ENCODE measurements at regions not wholly inside any gene's neighbourhood (a gene's known extent, or its start where the extent isn't known, plus 50 kb on each side); places are given as distances from the start of the nearest gene placed in this dataset.

DNA sequence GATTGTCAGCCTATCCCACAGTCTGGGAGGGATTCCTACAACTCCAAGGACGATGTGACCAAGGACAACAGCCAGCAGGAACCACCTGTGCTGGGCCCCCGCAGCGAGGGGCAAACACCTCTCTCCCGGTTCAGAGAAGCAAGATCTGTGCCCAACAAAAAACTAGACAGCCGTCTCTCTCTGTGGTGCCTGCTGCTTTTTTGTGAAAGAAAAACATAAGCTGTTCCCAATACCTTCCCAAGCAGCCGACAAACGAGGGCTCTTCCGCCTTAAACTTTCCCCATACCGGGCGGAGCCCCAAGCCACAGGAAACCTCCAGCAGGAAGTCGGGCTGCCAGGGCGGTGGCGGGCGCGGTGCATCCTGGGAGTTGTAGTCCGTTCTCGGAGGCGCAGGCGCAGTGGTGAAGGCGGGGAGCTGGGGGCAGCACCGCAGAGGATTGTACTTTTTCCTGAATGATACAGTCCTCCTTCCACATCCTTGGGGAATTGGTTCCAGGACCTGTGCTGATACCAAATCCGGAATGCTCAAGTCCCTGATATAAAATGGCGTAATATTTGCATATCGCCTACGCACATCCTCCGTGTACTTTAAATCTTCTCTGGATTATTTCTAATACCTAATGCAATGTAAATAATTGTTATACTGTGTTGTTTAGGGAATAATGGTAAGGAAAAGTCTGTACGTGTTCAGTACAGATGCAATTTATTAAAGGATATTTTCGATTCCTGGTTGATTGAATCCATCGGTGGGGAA is 63.1 kb upstream of the IRF2 start (continued):
- TF ChIP-seq, protein P1, sequence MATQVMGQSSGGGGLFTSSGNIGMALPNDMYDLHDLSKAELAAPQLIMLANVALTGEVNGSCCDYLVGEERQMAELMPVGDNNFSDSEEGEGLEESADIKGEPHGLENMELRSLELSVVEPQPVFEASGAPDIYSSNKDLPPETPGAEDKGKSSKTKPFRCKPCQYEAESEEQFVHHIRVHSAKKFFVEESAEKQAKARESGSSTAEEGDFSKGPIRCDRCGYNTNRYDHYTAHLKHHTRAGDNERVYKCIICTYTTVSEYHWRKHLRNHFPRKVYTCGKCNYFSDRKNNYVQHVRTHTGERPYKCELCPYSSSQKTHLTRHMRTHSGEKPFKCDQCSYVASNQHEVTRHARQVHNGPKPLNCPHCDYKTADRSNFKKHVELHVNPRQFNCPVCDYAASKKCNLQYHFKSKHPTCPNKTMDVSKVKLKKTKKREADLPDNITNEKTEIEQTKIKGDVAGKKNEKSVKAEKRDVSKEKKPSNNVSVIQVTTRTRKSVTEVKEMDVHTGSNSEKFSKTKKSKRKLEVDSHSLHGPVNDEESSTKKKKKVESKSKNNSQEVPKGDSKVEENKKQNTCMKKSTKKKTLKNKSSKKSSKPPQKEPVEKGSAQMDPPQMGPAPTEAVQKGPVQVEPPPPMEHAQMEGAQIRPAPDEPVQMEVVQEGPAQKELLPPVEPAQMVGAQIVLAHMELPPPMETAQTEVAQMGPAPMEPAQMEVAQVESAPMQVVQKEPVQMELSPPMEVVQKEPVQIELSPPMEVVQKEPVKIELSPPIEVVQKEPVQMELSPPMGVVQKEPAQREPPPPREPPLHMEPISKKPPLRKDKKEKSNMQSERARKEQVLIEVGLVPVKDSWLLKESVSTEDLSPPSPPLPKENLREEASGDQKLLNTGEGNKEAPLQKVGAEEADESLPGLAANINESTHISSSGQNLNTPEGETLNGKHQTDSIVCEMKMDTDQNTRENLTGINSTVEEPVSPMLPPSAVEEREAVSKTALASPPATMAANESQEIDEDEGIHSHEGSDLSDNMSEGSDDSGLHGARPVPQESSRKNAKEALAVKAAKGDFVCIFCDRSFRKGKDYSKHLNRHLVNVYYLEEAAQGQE (IDR thresholded peaks at IDR 0.05; ENCODE audit: low read depth, low read length), result no peak
- TF ChIP-seq YY1 (IDR thresholded peaks at IDR 0.05; ENCODE audit: low read depth, low read length) (peak; percentile 92), ZBED1 (IDR thresholded peaks at IDR 0.05; ENCODE audit: borderline replicate concordance) (no peak; the same call in 1 of the 2 replicates), NFIC (IDR thresholded peaks at IDR 0.05; ENCODE audit: low read depth, low read length) (peak; percentile 62), RAD51 (IDR thresholded peaks at IDR 0.05) (no peak), MTA2 (IDR thresholded peaks at IDR 0.05; ENCODE audit: low read depth) (0 out of 2 replicates have a peak, but pooled peaks have one; percentile 28), POLR2AphosphoS2 (IDR thresholded peaks at IDR 0.05; ENCODE audit: low read depth, low read length) (peak; percentile 38; the same call in 1 of the 2 replicates), SIN3A (IDR thresholded peaks at IDR 0.05; ENCODE audit: low read depth, low read length) (no peak), ESRRA (IDR thresholded peaks at IDR 0.05; ENCODE audit: low read length) (0 out of 2 replicates have a peak, but pooled peaks have one; percentile 26), CREB1 (IDR thresholded peaks at IDR 0.05; ENCODE audit: low read depth) (peak; percentile 55; the same call in 1 of the 2 replicates), ZNF217 (IDR thresholded peaks at IDR 0.05) (no peak), SMC3 (IDR thresholded peaks at IDR 0.05; ENCODE audit: borderline replicate concordance, low read length) (peak; percentile 23; the same call in 1 of the 2 replicates), ETV6 (conservative IDR thresholded peaks at IDR 0.05 in 1 of 2, IDR thresholded peaks at IDR 0.05 in 1 of 2; ENCODE audit: borderline replicate concordance in 1 of 2, low read depth in 1 of 2) (0 out of 4 replicates have a peak, but pooled peaks of 1 of the 2 experiments have one; percentile 14), HCFC1 (IDR thresholded peaks at IDR 0.05; ENCODE audit: low read length) (peak; percentile 89), KLF5 (IDR thresholded peaks at IDR 0.05; ENCODE audit: partially characterized antibody) (no peak)
- TF ChIP-seq, protein P2, sequence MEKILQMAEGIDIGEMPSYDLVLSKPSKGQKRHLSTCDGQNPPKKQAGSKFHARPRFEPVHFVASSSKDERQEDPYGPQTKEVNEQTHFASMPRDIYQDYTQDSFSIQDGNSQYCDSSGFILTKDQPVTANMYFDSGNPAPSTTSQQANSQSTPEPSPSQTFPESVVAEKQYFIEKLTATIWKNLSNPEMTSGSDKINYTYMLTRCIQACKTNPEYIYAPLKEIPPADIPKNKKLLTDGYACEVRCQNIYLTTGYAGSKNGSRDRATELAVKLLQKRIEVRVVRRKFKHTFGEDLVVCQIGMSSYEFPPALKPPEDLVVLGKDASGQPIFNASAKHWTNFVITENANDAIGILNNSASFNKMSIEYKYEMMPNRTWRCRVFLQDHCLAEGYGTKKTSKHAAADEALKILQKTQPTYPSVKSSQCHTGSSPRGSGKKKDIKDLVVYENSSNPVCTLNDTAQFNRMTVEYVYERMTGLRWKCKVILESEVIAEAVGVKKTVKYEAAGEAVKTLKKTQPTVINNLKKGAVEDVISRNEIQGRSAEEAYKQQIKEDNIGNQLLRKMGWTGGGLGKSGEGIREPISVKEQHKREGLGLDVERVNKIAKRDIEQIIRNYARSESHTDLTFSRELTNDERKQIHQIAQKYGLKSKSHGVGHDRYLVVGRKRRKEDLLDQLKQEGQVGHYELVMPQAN (conservative IDR thresholded peaks at IDR 0.05), result peak; percentile 61
- TF ChIP-seq, protein P3, sequence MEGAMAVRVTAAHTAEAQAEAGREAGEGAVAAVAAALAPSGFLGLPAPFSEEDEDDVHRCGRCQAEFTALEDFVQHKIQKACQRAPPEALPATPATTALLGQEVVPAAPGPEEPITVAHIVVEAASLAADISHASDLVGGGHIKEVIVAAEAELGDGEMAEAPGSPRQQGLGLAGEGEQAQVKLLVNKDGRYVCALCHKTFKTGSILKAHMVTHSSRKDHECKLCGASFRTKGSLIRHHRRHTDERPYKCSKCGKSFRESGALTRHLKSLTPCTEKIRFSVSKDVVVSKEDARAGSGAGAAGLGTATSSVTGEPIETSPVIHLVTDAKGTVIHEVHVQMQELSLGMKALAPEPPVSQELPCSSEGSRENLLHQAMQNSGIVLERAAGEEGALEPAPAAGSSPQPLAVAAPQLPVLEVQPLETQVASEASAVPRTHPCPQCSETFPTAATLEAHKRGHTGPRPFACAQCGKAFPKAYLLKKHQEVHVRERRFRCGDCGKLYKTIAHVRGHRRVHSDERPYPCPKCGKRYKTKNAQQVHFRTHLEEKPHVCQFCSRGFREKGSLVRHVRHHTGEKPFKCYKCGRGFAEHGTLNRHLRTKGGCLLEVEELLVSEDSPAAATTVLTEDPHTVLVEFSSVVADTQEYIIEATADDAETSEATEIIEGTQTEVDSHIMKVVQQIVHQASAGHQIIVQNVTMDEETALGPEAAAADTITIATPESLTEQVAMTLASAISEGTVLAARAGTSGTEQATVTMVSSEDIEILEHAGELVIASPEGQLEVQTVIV (IDR thresholded peaks at IDR 0.05; ENCODE audit: borderline replicate concordance, partially characterized antibody), result peak; percentile 59
- TF ChIP-seq, protein P4, sequence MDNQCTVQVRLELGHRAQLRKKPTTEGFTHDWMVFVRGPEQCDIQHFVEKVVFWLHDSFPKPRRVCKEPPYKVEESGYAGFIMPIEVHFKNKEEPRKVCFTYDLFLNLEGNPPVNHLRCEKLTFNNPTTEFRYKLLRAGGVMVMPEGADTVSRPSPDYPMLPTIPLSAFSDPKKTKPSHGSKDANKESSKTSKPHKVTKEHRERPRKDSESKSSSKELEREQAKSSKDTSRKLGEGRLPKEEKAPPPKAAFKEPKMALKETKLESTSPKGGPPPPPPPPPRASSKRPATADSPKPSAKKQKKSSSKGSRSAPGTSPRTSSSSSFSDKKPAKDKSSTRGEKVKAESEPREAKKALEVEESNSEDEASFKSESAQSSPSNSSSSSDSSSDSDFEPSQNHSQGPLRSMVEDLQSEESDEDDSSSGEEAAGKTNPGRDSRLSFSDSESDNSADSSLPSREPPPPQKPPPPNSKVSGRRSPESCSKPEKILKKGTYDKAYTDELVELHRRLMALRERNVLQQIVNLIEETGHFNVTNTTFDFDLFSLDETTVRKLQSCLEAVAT (IDR thresholded peaks at IDR 0.05), result peak; percentile 10
- TF ChIP-seq, protein P5, sequence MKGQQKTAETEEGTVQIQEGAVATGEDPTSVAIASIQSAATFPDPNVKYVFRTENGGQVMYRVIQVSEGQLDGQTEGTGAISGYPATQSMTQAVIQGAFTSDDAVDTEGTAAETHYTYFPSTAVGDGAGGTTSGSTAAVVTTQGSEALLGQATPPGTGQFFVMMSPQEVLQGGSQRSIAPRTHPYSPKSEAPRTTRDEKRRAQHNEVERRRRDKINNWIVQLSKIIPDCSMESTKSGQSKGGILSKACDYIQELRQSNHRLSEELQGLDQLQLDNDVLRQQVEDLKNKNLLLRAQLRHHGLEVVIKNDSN (IDR thresholded peaks at IDR 0.05; ENCODE audit: borderline replicate concordance, extremely low read length, insufficient read depth, low read depth, low read length), result no peak

All from GM12878 (cell line).